Loucy (cell line): ENCODE measurements at regions not wholly inside any gene's neighbourhood (a gene's known extent, or its start where the extent isn't known, plus 50 kb on each side); places are given as distances from the start of the nearest gene placed in this dataset.

ENCODE experiments used
- EZH2phosphoT487 ChIP-seq: fragments of 200-600 bp; IDR thresholded peaks from 2 replicates; pipeline ENCODE4 v1.6.1; 2018; ENCODE audit warnings: antibody characterized with exemption, mild to moderate bottlenecking, moderate library complexity, borderline replicate concordance
- TF ChIP-seq, protein P1 (sequence below): fragments of 200-600 bp; sonication (generic); conservative IDR thresholded peaks from 2 replicates; pipeline ENCODE4 v1.5.1; 2014; ENCODE audit warnings: mild to moderate bottlenecking, antibody characterized with exemption, low read length

DNA sequence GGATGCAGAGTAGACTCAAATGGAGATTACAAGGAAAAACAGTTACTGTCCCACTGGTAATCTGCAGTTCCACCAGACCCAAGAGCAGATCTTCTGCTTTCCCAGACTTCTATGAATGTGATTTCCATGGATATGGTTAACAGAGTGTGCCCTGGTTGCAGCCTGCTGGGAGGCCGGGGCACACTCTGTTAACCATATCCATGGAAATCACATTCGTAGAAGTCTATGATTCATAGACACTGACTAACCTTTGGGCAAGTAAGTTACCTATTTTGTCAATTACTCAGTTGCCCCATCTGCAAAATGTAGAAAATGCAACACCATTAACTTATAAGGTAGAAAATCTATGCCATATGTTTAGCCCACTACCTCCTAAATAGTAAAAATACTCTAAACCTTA lies 443.1 kb upstream of the PITX2 start:
- TF ChIP-seq, protein P1, sequence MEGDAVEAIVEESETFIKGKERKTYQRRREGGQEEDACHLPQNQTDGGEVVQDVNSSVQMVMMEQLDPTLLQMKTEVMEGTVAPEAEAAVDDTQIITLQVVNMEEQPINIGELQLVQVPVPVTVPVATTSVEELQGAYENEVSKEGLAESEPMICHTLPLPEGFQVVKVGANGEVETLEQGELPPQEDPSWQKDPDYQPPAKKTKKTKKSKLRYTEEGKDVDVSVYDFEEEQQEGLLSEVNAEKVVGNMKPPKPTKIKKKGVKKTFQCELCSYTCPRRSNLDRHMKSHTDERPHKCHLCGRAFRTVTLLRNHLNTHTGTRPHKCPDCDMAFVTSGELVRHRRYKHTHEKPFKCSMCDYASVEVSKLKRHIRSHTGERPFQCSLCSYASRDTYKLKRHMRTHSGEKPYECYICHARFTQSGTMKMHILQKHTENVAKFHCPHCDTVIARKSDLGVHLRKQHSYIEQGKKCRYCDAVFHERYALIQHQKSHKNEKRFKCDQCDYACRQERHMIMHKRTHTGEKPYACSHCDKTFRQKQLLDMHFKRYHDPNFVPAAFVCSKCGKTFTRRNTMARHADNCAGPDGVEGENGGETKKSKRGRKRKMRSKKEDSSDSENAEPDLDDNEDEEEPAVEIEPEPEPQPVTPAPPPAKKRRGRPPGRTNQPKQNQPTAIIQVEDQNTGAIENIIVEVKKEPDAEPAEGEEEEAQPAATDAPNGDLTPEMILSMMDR: no peak
- no peak for TF ChIP-seq EZH2phosphoT487
